WTC11 (cell line): ENCODE measurements at regions not wholly inside any gene's neighbourhood (a gene's known extent, or its start where the extent isn't known, plus 50 kb on each side); places are given as distances from the start of the nearest gene placed in this dataset.

Experiments used
- ATAC-seq: fragments of 200-7000 bp; cut with Tn5 transposase; 2 replicates; pipeline ENCODE4 v1.10.0; 2021; ENCODE audit warnings: mild to moderate bottlenecking, moderate library complexity
- CTCF ChIA-PET: fragments of 300-600 bp; sonication (Branson Sonifier 250); formaldehyde crosslinking; loops from one replicate; lab custom pipeline; 2021; ENCODE audit warnings: antibody characterized with exemption; lab: Charles Lee
- POLR2A ChIA-PET: fragments of 350-600 bp; sonication (Branson Sonifier 250); formaldehyde crosslinking; loops from one replicate; lab custom pipeline; 2021; ENCODE audit warnings: antibody characterized with exemption; lab: Charles Lee
- DNase-seq: peaks from one replicate; pipeline ENCODE4 v3.0.0; 2021; ENCODE audit warnings: low spot score
- H3K27ac Mint-ChIP-seq: 2 replicates; pipeline ENCODE4 v1.8.0; 2021; ENCODE audit warnings: mixed read lengths
- H3K27me3 Mint-ChIP-seq: 2 replicates; pipeline ENCODE4 v1.8.0; 2021; ENCODE audit warnings: low read depth, mild to moderate bottlenecking, moderate library complexity, mixed read lengths
- H3K36me3 Mint-ChIP-seq: 2 replicates; pipeline ENCODE4 v1.8.0; 2021; ENCODE audit warnings: mixed read lengths
- H3K4me1 Mint-ChIP-seq: 2 replicates; pipeline ENCODE4 v1.8.0; 2022; ENCODE audit warnings: mixed read lengths
- H3K4me3 Mint-ChIP-seq: 2 replicates; pipeline ENCODE4 v1.8.0; 2021; ENCODE audit warnings: mild to moderate bottlenecking, moderate library complexity, mixed read lengths
- H3K9me3 Mint-ChIP-seq: 2 replicates; pipeline ENCODE4 v1.8.0; 2021; ENCODE audit warnings: mixed read lengths
- ATF1 ChIP-seq: sonication (generic); formaldehyde crosslinking; IDR thresholded peaks from 2 replicates; pipeline ENCODE4 v1.8.1; 2023; ENCODE audit warnings: mild to moderate bottlenecking, moderate library complexity, missing genetic modification reagents
- CBFB ChIP-seq: sonication (generic); formaldehyde crosslinking; IDR thresholded peaks from 2 replicates; pipeline ENCODE4 v1.8.1; 2022; ENCODE audit warnings: mild to moderate bottlenecking, low read depth, missing genetic modification reagents
- CDX4 ChIP-seq: fragments of 250-450 bp; sonication (Bioruptor Pico); IDR thresholded peaks from 2 replicates; pipeline ENCODE4 v1.9.0; 2021; ENCODE audit warnings: moderate library complexity, mild to moderate bottlenecking, inconsistent platforms, borderline replicate concordance
- E2F5 ChIP-seq: sonication (generic); formaldehyde crosslinking; IDR thresholded peaks from 2 replicates; pipeline ENCODE4 v1.8.1; 2022; ENCODE audit warnings: mild to moderate bottlenecking, moderate library complexity, missing genetic modification reagents
- ERG ChIP-seq: fragments of 250-450 bp; sonication (Bioruptor Pico); IDR thresholded peaks from 2 replicates; pipeline ENCODE4 v1.8.0; 2021; ENCODE audit warnings: mild to moderate bottlenecking
- FOXP1 ChIP-seq: sonication (generic); formaldehyde crosslinking; IDR thresholded peaks from 2 replicates; pipeline ENCODE4 v1.8.0; 2022; ENCODE audit warnings: missing genetic modification reagents, mild to moderate bottlenecking, moderate library complexity, borderline replicate concordance
- GABPB1 ChIP-seq: sonication (generic); formaldehyde crosslinking; IDR thresholded peaks from 2 replicates; pipeline ENCODE4 v1.8.1; 2023; ENCODE audit warnings: mild to moderate bottlenecking, missing genetic modification reagents
- JAZF1 ChIP-seq: fragments of 250-450 bp; sonication (Bioruptor Pico); IDR thresholded peaks from 2 replicates; pipeline ENCODE4 v1.9.0; 2021; ENCODE audit warnings: moderate library complexity, mild to moderate bottlenecking, inconsistent platforms
- NFYB ChIP-seq: sonication (generic); formaldehyde crosslinking; conservative IDR thresholded peaks from 2 replicates; pipeline ENCODE4 v1.8.0; 2022; ENCODE audit warnings: low read depth, missing genetic modification reagents
- NR1H2 ChIP-seq: sonication (generic); formaldehyde crosslinking; IDR thresholded peaks from 2 replicates; pipeline ENCODE4 v1.9.0; 2021; ENCODE audit warnings: mild to moderate bottlenecking, moderate library complexity, missing genetic modification reagents
- OVOL2 ChIP-seq: fragments of 250-450 bp; sonication (Bioruptor Pico); IDR thresholded peaks from 2 replicates; pipeline ENCODE4 v1.9.0; 2021; ENCODE audit warnings: mild to moderate bottlenecking, borderline replicate concordance
- PREB ChIP-seq: sonication (generic); formaldehyde crosslinking; IDR thresholded peaks from 2 replicates; pipeline ENCODE4 v1.8.1; 2022; ENCODE audit warnings: mild to moderate bottlenecking, missing genetic modification reagents, moderate library complexity, borderline replicate concordance
- RELA ChIP-seq: sonication (generic); formaldehyde crosslinking; IDR thresholded peaks from 2 replicates; pipeline ENCODE4 v1.8.1; 2022; ENCODE audit warnings: missing genetic modification reagents, mild to moderate bottlenecking, borderline replicate concordance
- RORB ChIP-seq: fragments of 250-450 bp; sonication (Bioruptor Pico); IDR thresholded peaks from 2 replicates; pipeline ENCODE4 v1.9.0; 2021; ENCODE audit warnings: mild to moderate bottlenecking
- SMAD3 ChIP-seq: sonication (generic); formaldehyde crosslinking; IDR thresholded peaks from 2 replicates; pipeline ENCODE4 v1.8.0; 2022; ENCODE audit warnings: missing genetic modification reagents, mild to moderate bottlenecking, borderline replicate concordance
- SOX15 ChIP-seq: fragments of 250-450 bp; sonication (Bioruptor Pico); IDR thresholded peaks from 2 replicates; pipeline ENCODE4 v1.9.0; 2021; ENCODE audit warnings: mild to moderate bottlenecking
- SP1 ChIP-seq: sonication (generic); formaldehyde crosslinking; conservative IDR thresholded peaks from 2 replicates; pipeline ENCODE4 v1.8.1; 2022; ENCODE audit warnings: missing genetic modification reagents
- TEAD1 ChIP-seq: sonication (generic); formaldehyde crosslinking; IDR thresholded peaks from 2 replicates; pipeline ENCODE4 v1.8.0; 2022; ENCODE audit warnings: mild to moderate bottlenecking, missing genetic modification reagents
- TEAD4 ChIP-seq: sonication (generic); formaldehyde crosslinking; IDR thresholded peaks from 2 replicates; pipeline ENCODE4 v1.8.0; 2022; ENCODE audit warnings: mild to moderate bottlenecking, missing genetic modification reagents
- TP53 ChIP-seq: sonication (generic); formaldehyde crosslinking; IDR thresholded peaks from 2 replicates; pipeline ENCODE4 v1.8.1; 2023; ENCODE audit warnings: mild to moderate bottlenecking, missing genetic modification reagents
- ZNF317 ChIP-seq: sonication (generic); formaldehyde crosslinking; IDR thresholded peaks from 2 replicates; pipeline ENCODE4 v1.8.1; 2023; ENCODE audit warnings: low read depth, mild to moderate bottlenecking, moderate library complexity, missing genetic modification reagents, borderline replicate concordance
- ZNF532 ChIP-seq: fragments of 250-450 bp; sonication (Bioruptor Pico); IDR thresholded peaks from 2 replicates; pipeline ENCODE4 v1.9.0; 2021; ENCODE audit warnings: mild to moderate bottlenecking, borderline replicate concordance

- TF ChIP-seq TP53 (no peak), NFYB (CRISPR knock-in tag) (no peak), OVOL2 (CRISPR knock-in tag) (no peak), GABPB1 (CRISPR knock-in tag) (peak; percentile 75), E2F5 (CRISPR knock-in tag) (peak; percentile 29; the same call in 1 of the 2 replicates), SP1 (0 out of 2 replicates have a peak, but pooled peaks have one; percentile 46), SOX15 (CRISPR knock-in tag) (no peak), TEAD1 (CRISPR knock-in tag) (0 out of 2 replicates have a peak, but pooled peaks have one; percentile 39), ZNF532 (CRISPR knock-in tag) (no peak), TEAD4 (CRISPR knock-in tag) (no peak), FOXP1 (CRISPR knock-in tag) (no peak), RORB (CRISPR knock-in tag) (no peak), CDX4 (no peak), CBFB (no peak), NR1H2 (CRISPR knock-in tag) (no peak), PREB (CRISPR knock-in tag) (no peak), ERG (CRISPR knock-in tag) (no peak), ATF1 (CRISPR knock-in tag) (no peak)
Measured at GRCh38 chr6:27772261-27773001, 139.8 kb downstream of the OR2B2 start (continued).

- POLR2A ChIA-PET: interaction anchor here (0.9 to 3.1 kb wide), 3 partner anchors 36 to 119 kb away, joined by 3 to 16 read pairs (median 9); a partner anchor contains a TSS
- Mint-ChIP-seq H3K4me1 (peaks cover 28% of the 10 kb centered on the region), H3K4me3 (peak overlapping the region; percentile 59), H3K27me3 (peaks cover 100% of the 10 kb centered on the region), H3K27ac (no peak overlapping the region), H3K9me3 (peaks cover 7% of the 10 kb centered on the region), H3K36me3 (peaks cover 10% of the 10 kb centered on the region)
- ATAC-seq: peak; percentile 8; the same call in 1 of the 2 replicates
- CTCF ChIA-PET: interaction anchor here (1.0 to 5.6 kb wide), 12 partner anchors 10 to 612 kb away, joined by 3 to 57 read pairs (median 5); no protein-coding TSS in a partner anchor
- TF ChIP-seq JAZF1 (CRISPR knock-in tag) (no peak), ZNF317 (no peak), SMAD3 (CRISPR knock-in tag) (no peak), RELA (CRISPR knock-in tag) (no peak)
- no peak for DNase-seq
Measured at GRCh38 chr6:27771235-27771634, 141.0 kb downstream of the OR2B2 start.
